PC-9 (cell line): ENCODE measurements at regions not wholly inside any gene's neighbourhood (a gene's known extent, or its start where the extent isn't known, plus 50 kb on each side); places are given as distances from the start of the nearest gene placed in this dataset.

Source experiments
- BruUV-seq: library from RNA; stranded (reverse); fragments of 400-500 nt; replicated peaks from 2 replicates; lab custom pipeline; 2021; lab: Mats Ljungman, UMichigan
- CTCF ChIA-PET: fragments of 300-600 bp; sonication (Branson Sonifier 250); formaldehyde crosslinking; loops from one replicate; lab custom pipeline; 2022; ENCODE audit warnings: antibody characterized with exemption; lab: Charles Lee
- POLR2A ChIA-PET: fragments of 300-600 bp; sonication (Branson Sonifier 250); formaldehyde crosslinking; loops from one replicate; lab custom pipeline; 2022; ENCODE audit warnings: antibody characterized with exemption; ENCODE audit not compliant: unreplicated experiment; lab: Charles Lee
- DNase-seq, 2 experiments: peaks; one replicate each; pipeline versions ENCODE4 v3.0.0 to v3.0.0-alpha.2; 2015 to 2022; ENCODE audit warnings: mixed read lengths in 1 of 2
- H2AFZ ChIP-seq: fragments of 200-600 bp; sonication (generic); 2 replicates; pipeline ENCODE4 v1.8.1; 2017; ENCODE audit warnings: antibody characterized with exemption
- H3F3A ChIP-seq: fragments of 200-600 bp; sonication (generic); 2 replicates; pipeline ENCODE4 v1.8.1; 2017; ENCODE audit warnings: antibody characterized with exemption, mild to moderate bottlenecking, low read depth; ENCODE audit not compliant: insufficient read depth
- H3K27ac ChIP-seq: fragments of 200-600 bp; sonication (generic); 2 replicates; pipeline ENCODE4 v1.6.1; 2016; ENCODE audit warnings: mixed run types
- H3K27me3 ChIP-seq: fragments of 200-600 bp; sonication (generic); 2 replicates; pipeline ENCODE4 v1.6.1; 2016; ENCODE audit warnings: low read depth, mixed run types; ENCODE audit not compliant: insufficient read depth
- H3K36me3 ChIP-seq: fragments of 200-600 bp; sonication (generic); 2 replicates; pipeline ENCODE4 v1.6.1; 2016; ENCODE audit warnings: low read depth, mixed run types
- H3K4me1 ChIP-seq: fragments of 200-600 bp; sonication (generic); replicated peaks from 2 replicates; pipeline ENCODE4 v1.6.1; 2016; ENCODE audit warnings: mixed run types; ENCODE audit not compliant: insufficient read depth
- H3K4me2 ChIP-seq: fragments of 200-600 bp; sonication (generic); 2 replicates; pipeline ENCODE4 v1.6.1; 2017; ENCODE audit warnings: mixed run types
- H3K4me3 ChIP-seq: fragments of 200-600 bp; sonication (generic); 2 replicates; pipeline ENCODE4 v1.6.1; 2016; ENCODE audit warnings: mixed run types
- H3K79me2 ChIP-seq: fragments of 200-600 bp; sonication (generic); 2 replicates; pipeline ENCODE4 v1.6.1; 2017; ENCODE audit warnings: low read depth, mixed run types
- H3K9me2 ChIP-seq: fragments of 200-600 bp; sonication (generic); 2 replicates; pipeline ENCODE4 v1.8.1; 2017; ENCODE audit warnings: mild to moderate bottlenecking; ENCODE audit not compliant: insufficient read depth
- H3K9me3 ChIP-seq: fragments of 200-600 bp; sonication (generic); 2 replicates; pipeline ENCODE4 v1.8.1; 2016; ENCODE audit warnings: low read depth; ENCODE audit not compliant: insufficient read depth
- H4K20me1 ChIP-seq: fragments of 200-600 bp; sonication (generic); 2 replicates; pipeline ENCODE4 v1.8.1; 2017; ENCODE audit not compliant: insufficient read depth
- CTCF ChIP-seq: fragments of 200-600 bp; sonication (generic); conservative IDR thresholded peaks from 2 replicates; pipeline ENCODE4 v1.6.1; 2017; ENCODE audit warnings: mixed run types, antibody characterized with exemption, mild to moderate bottlenecking, moderate library complexity
- EZH2 ChIP-seq: fragments of 200-600 bp; sonication (generic); IDR thresholded peaks from 2 replicates; pipeline ENCODE4 v1.8.0; 2017; ENCODE audit warnings: antibody characterized with exemption, low read depth
- intact Hi-C: fragments of 100-400 bp; cut with micrococcal nuclease; formaldehyde crosslinking; loops from one replicate; pipeline ENCODE4 v1.10.0; 2022; ENCODE audit not compliant: unreplicated experiment

- H3K79me2 ChIP-seq, result no peaks in the 10 kb centered on the region
- no peaks in the 10 kb centered on the region for H3K36me3 ChIP-seq
- H3K4me2 ChIP-seq, result no peak overlapping the region
- no peak for TF ChIP-seq CTCF
- TF ChIP-seq EZH2, result no peak
- ChIA-PET CTCF (no interaction called here), POLR2A (no interaction called here)
- H3K27ac ChIP-seq, result no peak overlapping the region
- no peaks in the 10 kb centered on the region; the same call in 1 of the 2 replicates for H3K9me2 ChIP-seq
- H3K4me1 ChIP-seq, result peaks cover 6% of the 10 kb centered on the region
- H3F3A ChIP-seq, result no peaks in the 10 kb centered on the region
- H3K27me3 ChIP-seq, result no peaks in the 10 kb centered on the region
- no peaks in the 10 kb centered on the region for H4K20me1 ChIP-seq
- DNase-seq, result peak in 1 of 2 experiments; percentile 48
- BruUV-seq, result no TSS peak
- H3K9me3 ChIP-seq, result no peaks in the 10 kb centered on the region
- intact Hi-C loops, result no loop called here
- no peak overlapping the region for H2AFZ ChIP-seq
- no peak overlapping the region for H3K4me3 ChIP-seq
These were observed 711.4 kb downstream of the EFNA5 start for GRCh38 chr5:106959387-106959786.

GRCh38 chr5:106957336-106957735, 713.4 kb downstream of the EFNA5 start:
- Histone ChIP-seq H3K36me3 (no peaks in the 10 kb centered on the region), H3K4me2 (no peak overlapping the region), H3K4me1 (no peaks in the 10 kb centered on the region), H3K9me2 (no peaks in the 10 kb centered on the region; the same call in 1 of the 2 replicates), H2AFZ (no peak overlapping the region), H3K27me3 (no peaks in the 10 kb centered on the region), H4K20me1 (no peaks in the 10 kb centered on the region), H3K79me2 (no peaks in the 10 kb centered on the region), H3F3A (no peaks in the 10 kb centered on the region), H3K27ac (no peak overlapping the region), H3K9me3 (no peaks in the 10 kb centered on the region), H3K4me3 (no peak overlapping the region)
- no peak for TF ChIP-seq CTCF
- no peak for TF ChIP-seq EZH2
- ChIA-PET CTCF (interaction anchor here (0.6 kb wide), 1 partner anchor 312 kb away, joined by 4 read pairs; no protein-coding TSS in a partner anchor), POLR2A (no interaction called here)
- intact Hi-C loops, result no loop called here
- no peak for DNase-seq
- BruUV-seq, result no TSS peak

- intact Hi-C loops, result no loop called here
- H4K20me1 ChIP-seq, result no peaks in the 10 kb centered on the region
- ChIA-PET POLR2A (no interaction called here), CTCF (no interaction called here)
- H3F3A ChIP-seq, result no peaks in the 10 kb centered on the region
- DNase-seq, result no peak
- H3K79me2 ChIP-seq, result no peaks in the 10 kb centered on the region
- no peaks in the 10 kb centered on the region; the same call in 1 of the 2 replicates for H3K9me2 ChIP-seq
- H3K4me2 ChIP-seq, result no peak overlapping the region
- TF ChIP-seq CTCF (no peak), EZH2 (no peak)
- no peak overlapping the region for H2AFZ ChIP-seq
- H3K4me1 ChIP-seq, result no peaks in the 10 kb centered on the region
- BruUV-seq, result no TSS peak
- H3K36me3 ChIP-seq, result no peaks in the 10 kb centered on the region
- no peak overlapping the region for H3K4me3 ChIP-seq
- H3K27ac ChIP-seq, result no peak overlapping the region
- H3K27me3 ChIP-seq, result no peaks in the 10 kb centered on the region
- no peaks in the 10 kb centered on the region for H3K9me3 ChIP-seq
These were observed 713.9 kb downstream of the EFNA5 start for GRCh38 chr5:106956886-106957285.
